ENCODE measurements at regions not wholly inside any gene's neighbourhood (a gene's known extent, or its start where the extent isn't known, plus 50 kb on each side); places are given as distances from the start of the nearest gene placed in this dataset.

- TF ChIP-seq CTCF (conservative IDR thresholded peaks at IDR 0.05; ENCODE audit: low read depth, low read length) (no peak), USF2 (IDR thresholded peaks at IDR 0.05; ENCODE audit: low read depth, low read length) (no peak), BHLHE40 (IDR thresholded peaks at IDR 0.05; ENCODE audit: low read depth, low read length) (no peak), RCOR1 (IDR thresholded peaks at IDR 0.05; ENCODE audit: insufficient replicate concordance, low read length) (no peak), ELK1 (IDR thresholded peaks at IDR 0.05; ENCODE audit: borderline replicate concordance, low read depth, low read length) (no peak), POLR2A (IDR thresholded peaks at IDR 0.05; ENCODE audit: low read depth, low read length) (no peak), SMC3 (IDR thresholded peaks at IDR 0.05; ENCODE audit: low read depth, low read length) (no peak), RAD21 (IDR thresholded peaks at IDR 0.05; ENCODE audit: low read length) (no peak), CHD1 (IDR thresholded peaks at IDR 0.05; ENCODE audit: low read depth, low read length) (no peak)
These were observed 144.7 kb upstream of the SLC22A23 start for GRCh38 chr6:3601570-3601969.
